A204.1 (cell line): ENCODE measurements at regions not wholly inside any gene's neighbourhood (a gene's known extent, or its start where the extent isn't known, plus 50 kb on each side); places are given as distances from the start of the nearest gene placed in this dataset.
"Not testable (repeated sequence)": the region's sequence is repeated elsewhere in the genome, so short reads cannot be mapped to it uniquely, and the experiment has no call there.

Source experiments
- FAIRE-seq: peaks from 2 replicates; lab custom pipeline; 2012; peaks lifted over from hg19 to GRCh38; lab: Jason Lieb, UNC

DNA sequence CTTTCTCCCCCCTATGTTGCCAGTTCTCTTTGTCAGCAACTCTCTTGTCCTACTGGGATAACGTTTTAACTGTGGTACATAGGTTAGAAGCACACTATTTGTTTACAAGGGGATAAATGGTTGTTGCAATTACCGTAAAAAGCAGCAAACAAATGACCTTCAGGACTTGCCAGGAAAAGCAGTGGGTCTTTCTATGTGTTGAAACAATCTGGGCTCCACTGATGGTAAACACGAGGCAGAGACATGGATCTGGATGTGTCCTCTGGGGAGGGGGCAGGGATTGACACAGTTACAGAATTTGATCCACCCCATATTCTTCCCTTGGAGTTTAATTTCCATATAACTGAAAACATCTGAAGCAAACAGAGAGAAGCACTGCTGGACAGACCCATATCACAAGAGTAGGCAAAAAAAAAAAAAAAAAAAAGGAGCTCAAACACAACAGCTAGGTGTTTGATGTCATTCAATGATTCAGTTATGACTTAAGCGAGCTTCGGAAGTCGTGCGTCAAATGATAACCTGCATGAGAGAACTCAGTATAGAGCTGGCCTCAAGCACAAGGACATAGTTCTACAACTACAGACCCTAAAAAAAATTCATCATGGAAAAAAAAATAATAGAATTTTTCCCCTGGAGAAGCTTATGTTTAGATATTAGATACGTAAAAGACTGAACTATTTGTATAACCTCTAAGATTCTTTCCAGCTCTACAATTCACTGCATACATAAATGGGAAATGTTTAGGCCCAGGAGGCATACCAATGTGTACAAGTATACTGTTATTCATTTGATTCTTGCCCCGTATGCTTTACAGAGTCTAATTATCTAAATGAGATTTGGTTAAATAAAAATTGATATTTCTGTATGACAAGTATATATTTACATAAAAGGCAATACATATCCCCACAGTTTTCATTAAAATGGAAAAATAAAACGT, 127.7 kb downstream of the ALDH8A1 start:
- no peak for FAIRE-seq

DNA sequence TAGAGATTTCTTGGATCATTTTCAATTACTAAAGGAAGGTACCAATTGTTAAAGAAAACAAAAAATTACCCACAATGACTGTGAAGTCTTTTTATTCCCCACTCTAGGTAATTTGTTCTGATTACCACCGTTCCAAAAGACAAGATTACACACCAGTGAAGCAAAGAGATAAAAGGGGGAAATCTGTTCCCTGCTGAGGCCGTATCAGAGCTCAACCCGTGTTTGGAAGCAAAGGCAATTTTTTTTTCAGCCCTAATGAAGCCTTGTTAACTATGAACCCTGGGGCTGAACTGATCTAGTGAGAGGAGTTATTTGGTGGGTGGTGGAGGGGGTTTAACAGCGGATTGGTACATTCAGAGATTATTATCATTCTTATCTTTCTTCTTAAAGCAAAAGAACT, 128.5 kb downstream of the ALDH8A1 start:
- no peak for FAIRE-seq

DNA sequence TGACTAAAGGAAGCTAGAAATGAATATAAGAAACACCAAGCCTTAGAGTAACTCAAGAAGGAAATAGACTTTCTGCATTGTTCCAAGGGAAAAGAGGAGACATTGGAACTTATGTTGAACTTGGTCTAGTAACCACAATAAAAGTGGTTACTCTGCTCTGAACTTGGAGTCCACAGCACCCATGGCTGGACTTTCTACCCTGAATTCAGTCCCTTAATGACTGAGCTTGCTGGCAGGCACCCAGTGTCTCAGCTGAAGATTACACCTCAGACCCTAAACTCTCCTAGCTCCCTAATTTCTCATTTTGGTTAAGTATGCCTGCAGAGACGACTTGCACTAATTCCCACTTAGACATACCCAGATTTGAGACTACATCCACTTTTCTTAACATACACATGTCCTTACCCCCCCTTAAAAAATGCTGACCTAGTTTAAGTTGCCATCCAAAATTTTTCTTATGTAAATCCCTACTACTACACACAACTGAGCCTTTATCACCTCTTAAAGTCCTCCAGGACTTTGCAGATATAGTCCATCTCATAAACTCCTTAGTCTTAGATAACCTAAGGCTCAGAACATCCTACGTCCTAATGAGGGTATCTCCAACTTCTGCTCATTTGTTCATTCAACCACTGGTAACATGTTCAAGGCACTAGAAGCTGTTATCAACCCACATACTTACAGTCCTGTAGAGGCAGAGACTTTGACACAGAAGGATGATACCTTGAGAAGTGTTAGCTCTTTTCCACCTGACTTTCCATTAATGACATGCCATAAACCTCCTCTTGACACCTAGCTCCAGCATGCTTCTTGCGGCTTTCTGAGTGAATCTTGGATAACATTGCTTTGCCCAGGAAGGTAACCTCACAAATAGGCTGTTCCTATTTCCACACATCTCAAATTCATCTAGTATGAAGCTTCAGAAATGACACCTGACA, 129.8 kb downstream of the ALDH8A1 start:
- no peak for FAIRE-seq

DNA sequence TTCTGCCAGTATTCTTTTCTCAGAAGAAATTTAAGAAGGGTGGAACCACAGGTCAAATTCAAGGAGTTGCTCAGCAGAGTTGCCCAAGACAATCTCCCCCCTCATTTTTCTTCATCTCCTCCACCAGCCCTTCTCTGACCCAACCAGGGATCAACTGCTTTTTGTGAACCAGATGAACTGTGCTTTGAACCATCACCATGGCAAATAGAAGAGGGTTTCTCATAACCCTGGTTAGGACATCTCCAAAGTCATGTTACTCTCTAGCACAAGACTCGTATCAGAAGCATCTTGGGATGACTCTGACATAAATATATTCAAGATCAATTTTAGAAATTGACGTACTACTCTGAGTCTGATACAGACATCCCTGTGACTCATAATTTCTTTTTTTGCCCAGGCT, 130.7 kb downstream of the ALDH8A1 start:
- FAIRE-seq = no peak

DNA sequence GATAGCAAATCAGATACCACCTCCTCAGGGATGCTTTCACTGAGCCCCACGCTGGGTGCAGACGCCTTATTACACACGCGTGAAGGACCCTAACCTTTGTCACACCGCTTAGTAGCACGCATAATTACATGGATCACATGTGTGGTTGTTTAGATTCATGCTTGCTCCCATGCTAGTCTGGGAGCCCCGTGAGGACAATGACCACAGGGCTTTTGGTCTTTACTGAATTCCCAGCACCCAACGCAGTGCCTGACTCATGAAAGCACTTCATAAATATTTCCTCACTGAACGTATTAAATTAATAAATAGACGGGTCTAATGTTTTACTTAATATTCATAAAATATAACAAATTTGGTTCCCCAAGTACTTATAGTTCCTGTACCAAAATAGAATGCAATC, 132.5 kb downstream of the ALDH8A1 start:
- FAIRE-seq = no peak

DNA sequence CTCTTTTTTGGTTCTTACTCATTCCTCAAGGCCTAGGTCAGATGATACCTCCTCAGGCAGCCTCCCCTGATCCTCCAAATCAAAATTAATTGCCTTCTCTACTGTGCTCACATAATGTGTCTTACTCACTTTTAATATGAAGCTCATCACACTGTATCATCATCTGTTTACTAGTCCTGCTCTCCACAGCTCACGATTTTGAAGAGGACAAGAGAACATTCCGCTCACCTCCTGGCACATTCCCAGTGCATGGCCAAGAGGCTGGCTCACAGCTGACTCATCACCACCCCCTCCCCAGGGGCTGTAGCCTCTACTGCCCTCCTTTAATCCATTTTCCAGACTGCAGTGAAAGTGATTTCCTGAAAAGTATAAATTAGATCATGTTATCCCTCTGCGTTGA, 133.1 kb downstream of the ALDH8A1 start:
- no peak for FAIRE-seq

DNA sequence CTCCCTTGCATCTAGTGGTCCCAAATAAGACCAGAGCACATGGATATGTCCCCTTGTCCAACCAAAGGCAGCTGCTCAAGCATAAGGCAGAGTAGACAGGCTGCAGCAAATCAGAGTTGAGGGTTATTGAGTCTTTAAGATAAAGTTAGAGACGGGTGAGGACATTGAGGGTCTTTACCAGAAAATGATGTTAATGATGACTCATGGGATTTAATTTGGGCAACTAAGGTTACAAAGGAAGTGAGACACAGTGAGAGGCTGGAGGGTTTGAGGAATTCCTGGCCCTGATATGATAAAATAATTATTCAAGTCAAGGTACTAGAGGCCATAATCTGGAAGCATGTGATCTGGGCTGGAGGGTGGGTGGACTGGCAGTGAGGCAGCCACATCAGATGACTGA, 133.6 kb downstream of the ALDH8A1 start:
- no peak for FAIRE-seq

DNA sequence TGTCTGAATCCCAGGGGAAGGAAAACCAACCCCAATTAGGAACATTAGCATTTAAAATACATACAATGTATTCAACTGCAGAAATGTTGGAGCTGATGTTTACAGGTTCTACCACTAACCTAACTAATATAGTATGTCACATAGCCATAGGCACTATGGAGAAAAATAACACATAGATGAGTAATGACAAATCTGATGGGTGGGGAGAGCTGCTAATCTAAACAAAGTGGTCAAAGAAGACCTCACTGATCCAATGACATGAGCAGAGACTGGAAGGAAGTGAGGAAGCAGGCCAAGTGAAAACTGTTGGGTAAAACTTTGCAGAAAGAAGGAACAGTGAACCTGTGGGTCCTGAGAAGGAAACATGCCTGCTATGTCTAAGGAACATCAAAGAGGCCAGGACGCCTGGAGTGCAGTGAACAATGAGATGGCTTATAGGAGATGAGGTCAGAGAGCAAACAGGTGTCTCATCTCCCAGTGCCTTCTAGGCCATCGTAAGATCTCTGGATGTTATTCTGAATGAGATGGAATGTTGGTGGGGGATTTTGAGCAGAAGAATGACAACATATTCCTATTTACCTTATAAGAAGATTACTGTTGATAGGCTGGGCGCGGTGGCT, 135.7 kb downstream of the ALDH8A1 start:
- no peak for FAIRE-seq

DNA sequence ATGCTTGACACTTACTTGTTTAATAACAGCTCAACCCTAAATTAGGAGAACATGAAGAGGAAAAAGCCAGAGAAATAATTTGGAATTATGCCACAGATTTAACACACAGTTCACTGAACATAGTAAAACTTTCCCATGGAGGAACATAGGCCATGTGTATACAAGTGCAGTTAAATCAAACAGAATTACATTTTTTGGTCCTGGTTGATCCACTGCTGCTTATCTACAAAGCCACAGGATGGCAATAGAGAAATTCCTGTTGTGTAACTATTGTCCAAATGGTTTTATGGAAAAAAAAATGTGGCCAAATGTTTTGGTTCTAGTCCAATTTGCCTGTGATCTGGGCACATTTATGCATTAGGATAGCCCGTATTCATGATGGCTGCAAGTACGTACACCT, 136.8 kb downstream of the ALDH8A1 start:
- FAIRE-seq = no peak

DNA sequence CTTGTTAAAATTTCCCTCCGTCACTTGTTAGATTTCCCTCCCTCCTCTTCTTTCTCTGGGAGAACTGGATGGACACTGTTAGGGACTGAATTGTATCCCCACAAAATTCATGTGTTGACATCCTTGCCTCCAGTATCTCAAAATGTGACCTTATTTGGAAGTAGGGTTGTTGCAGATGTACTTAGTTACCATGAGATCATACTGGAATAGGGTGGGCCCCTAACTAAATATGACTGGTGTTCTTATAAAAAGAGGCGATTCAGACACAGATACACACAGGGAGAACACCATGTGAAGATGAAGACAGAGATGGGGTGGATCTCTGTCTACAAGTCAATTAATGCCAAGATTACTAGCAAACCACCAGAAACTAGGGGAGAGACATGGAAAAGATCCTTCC, 139.5 kb downstream of the ALDH8A1 start:
- FAIRE-seq = no peak

DNA sequence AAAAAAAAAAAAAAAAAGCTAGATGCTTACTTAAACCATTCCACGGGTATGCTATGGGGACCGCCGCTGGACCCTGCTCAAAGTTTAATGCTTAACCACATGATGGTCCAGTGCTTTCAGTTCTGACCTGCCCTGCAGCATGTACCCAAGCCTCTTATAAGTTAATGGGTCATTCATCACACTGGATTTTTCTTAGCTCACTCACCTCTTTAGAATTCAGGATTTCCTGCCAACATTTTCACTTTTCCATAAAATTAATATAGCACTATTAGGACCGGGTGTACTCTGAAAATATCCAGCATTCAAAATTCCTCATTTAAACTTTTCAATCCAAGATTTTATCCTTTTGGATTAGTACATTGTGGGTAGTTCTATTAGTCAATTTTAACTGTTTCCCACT, 140.8 kb downstream of the ALDH8A1 start:
- FAIRE-seq = no peak

DNA sequence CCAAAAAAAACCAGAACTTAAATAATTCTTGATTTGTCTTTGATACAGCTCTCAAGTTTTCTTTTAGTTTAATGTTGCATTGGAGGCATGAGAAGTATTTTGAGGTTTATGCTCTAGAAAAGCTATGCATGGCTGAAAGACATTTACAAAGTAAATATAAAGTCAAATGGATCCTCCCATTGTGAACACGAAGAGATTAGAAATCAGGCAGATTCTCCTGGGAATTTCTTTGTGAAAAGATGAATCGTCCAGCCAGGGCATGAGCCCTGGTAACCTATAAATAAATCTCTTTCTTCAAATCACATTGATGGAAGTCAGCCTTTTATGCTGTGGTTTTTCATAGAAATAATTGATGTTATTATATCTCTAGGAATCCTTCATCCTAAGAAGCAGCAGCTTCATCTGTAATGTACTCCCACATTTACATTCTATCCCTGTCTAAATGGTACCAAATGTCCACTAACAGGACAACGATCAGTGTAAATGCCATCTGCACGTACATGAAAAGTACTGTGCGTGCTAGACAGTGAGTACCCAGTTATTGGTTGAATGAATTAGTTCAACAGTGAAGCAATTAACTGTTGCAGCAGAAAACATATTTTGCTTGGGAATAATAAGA, 143.6 kb downstream of the ALDH8A1 start:
- FAIRE-seq = no peak

DNA sequence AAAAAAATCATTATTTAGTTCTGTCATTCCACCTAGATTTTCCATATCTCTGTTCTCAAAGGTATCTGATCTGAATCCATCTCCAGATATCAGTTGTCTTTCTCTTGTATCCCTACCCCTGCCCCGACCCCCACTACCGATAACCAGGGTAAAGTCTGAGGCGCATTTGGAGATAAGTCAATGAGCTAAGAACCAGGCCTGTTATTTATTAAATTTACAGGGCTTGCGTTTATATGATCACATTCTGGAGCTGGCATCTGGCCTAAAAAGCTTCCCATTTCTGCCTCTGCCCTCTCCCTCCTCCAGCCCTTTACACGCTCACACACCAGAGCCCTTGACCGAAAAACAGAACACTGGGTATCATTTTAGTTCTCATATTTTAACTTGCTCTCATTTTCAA, 144.7 kb downstream of the ALDH8A1 start:
- no peak for FAIRE-seq

DNA sequence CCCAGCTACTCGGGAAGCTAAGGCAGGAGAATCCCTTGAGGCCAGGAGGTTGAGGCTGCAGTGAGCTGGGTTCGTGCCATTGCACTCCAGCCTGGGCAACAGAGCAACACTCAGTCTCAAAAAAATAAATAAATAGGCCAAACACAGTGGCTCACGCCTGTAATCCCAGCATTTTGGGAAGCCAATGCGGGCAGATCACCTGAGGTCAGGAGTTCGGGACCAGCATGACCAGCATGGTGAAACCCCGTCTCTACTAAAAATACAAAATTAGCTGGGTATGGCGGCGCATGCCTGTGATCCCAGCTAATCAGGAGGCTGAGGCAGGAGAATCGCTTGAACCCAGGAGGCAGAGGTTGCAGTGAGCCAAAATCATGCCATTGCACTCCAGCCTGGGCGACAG, 145.6 kb downstream of the ALDH8A1 start:
- not testable (repeated sequence) for FAIRE-seq

DNA sequence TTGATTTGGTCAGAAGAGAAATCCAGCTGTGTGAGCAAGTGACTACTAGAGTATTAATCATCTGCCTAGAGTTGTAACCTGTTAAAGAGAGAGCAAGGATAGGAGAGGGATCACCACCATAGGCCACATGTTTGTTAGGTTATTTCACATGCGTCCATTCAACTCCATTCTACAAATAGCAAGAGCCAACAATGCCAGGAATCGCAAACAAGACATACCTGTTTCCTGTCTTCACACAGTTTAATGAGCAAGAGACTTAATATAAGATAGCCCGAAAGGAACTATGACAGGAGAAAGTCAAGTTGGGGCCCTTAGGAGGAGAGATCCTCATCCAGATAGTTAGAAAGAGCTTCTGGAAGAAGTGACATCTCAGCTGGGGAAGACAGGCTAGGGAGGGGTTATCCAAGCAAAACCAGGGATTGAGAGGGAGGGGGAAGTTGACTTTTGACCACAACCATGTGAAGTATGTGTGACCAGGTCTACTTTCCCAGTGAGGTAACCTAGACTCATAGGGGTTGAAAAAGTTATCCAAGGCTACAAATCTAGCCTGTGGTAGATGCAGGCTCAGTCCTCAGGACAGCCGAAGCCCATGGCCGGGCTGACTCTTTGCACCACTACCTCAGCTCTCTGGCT, 147.4 kb downstream of the ALDH8A1 start:
- no peak for FAIRE-seq

DNA sequence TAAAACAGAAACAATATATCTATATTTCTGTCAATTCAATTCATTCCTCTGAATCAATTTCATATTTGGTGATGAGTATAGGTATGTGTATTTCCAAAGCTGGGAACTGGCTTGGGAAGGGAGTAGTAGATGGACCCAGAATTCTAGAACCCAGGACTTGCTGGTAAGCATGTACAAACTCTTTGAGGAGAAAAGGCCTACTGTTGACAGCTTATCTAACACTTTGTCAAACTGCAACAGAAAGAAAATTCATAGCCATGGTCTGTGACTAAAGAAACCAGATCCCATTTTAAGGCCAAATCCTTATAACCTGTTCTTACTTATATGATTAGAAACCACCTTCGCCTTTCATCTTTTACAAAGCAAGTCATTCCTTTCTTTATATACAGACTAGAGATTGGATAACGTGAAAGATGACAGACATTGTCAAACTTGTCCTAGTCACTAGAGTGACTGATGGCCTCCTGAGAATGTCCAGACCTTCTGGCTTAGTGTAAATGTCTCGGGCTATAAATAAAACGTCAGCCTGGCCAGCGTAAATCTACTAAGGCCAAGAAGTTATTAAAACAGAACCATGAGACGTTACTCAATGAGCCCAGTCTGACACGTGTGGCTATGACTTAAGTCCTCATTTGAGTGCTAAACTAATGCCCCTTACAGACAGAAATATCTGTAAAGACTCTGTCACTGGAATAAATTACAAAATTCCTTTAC, 152.3 kb downstream of the ALDH8A1 start:
- FAIRE-seq = no peak

DNA sequence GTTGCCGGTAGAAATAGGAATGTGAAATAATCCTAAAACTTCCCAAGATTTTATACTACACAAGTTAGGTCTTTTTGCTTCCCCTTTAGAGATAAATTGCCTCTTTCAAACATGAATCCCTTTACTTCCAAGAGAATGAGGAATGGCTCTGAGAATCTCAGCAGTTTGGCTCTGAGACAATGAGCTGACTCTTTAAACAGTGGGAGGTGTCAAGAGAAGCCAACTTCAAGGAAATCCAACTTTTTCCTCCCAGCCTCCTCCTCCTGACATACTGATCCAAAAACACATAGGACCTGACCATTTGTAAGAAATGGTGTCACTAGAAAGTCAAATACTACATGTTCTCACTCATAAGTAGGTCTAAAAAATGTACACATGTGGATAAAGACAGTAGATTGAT, 154.2 kb downstream of the ALDH8A1 start:
- no peak for FAIRE-seq

DNA sequence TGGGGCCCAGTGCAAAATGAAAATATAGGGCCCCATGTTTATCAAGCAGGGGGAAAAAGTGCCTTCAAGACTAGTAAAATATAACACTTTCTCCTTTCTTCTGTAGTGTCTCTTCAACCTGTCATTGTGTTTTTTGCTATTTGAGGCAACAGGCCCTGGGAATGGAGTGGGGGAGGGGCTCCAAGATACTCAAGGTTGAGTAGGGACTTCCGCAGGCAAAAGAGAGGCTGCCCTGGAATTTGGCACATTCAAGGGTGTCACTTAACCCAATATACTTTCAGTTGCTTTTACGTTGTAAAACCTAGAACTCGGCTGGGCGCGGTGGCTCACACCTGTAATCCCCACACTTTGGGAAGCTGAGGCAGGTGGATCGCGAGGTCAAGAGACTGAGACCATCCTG, 154.9 kb downstream of the ALDH8A1 start:
- no peak for FAIRE-seq

DNA sequence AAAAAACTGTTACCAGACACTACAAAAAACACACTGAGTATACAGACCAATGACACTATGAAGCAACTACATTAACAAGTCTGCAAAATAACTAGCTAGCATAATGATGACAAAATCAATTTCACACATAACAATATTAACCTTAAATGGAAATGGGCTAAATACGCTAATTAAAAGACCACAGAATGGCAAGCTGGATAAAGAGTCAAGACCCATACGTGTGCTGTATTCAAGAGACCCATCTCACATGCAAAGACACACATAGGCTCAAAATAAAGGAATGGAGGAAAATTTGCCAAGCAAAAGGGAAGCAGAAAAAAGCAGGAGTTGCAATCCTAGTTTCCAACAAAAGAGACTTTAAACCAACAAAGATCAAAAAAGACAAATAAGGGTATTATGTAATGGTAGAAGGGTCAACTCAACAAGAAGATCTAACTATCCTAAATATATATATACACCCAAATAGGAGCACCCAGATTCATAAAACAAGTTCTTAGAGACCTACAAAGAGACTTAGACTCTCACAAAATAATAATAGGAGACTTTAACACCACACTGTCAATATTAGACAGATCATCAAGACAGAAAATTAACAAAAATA, 158.6 kb downstream of the ALDH8A1 start:
- FAIRE-seq = not testable (repeated sequence)

DNA sequence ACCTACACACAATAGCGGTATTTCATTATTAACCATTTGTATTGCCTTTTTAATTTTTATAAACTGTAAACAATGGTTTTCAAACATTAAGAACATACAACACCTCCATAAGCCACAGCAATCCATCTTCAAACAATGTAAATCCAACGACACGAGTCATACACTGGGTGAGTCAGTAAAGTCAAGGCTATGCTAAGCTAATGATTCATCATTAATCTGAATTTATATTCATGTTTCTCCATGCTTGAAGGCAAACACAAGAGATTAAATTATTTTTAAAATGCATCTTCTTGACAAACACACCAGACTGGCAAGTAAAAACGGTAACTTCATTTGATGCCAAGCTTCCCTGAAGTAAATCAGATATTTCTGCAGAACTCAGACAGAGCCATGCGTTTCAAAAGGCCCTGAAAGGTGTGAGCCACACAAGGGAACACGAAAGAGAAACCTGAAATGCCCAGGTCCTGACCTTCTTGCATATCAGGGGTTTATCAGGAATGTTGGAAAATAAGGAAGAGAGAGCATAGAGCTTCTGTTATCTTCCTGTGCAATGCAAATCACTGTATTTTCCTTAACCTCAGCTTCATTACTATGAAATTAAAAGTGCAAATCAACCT, 162.5 kb downstream of the ALDH8A1 start:
- FAIRE-seq = no peak
